MM.1S (cell line): ENCODE measurements at regions not wholly inside any gene's neighbourhood (a gene's known extent, or its start where the extent isn't known, plus 50 kb on each side); places are given as distances from the start of the nearest gene placed in this dataset.

Source experiments
- DNase-seq: peaks from one replicate; pipeline ENCODE4 v3.0.0-alpha.2; 2015
- H2AFZ ChIP-seq: fragments of 300-600 bp; sonication (generic); 2 replicates; pipeline ENCODE4 v1.6.0; 2016; ENCODE audit warnings: antibody characterized with exemption, low read length
- H3F3A ChIP-seq: fragments of 300-600 bp; sonication (generic); 2 replicates; pipeline ENCODE4 v1.6.1; 2016; ENCODE audit warnings: mild to moderate bottlenecking, antibody characterized with exemption, low read length, moderate library complexity, mixed read lengths; ENCODE audit not compliant: insufficient read depth
- H3K27ac ChIP-seq: fragments of 300-600 bp; sonication (generic); 2 replicates; pipeline ENCODE4 v1.5.1; 2016; ENCODE audit warnings: mild to moderate bottlenecking, low read length
- H3K27me3 ChIP-seq: fragments of 300-600 bp; sonication (generic); replicated peaks from 2 replicates; pipeline ENCODE4 v1.6.0; 2016; ENCODE audit warnings: low read length; ENCODE audit not compliant: insufficient read depth
- H3K36me3 ChIP-seq: fragments of 300-600 bp; sonication (generic); replicated peaks from 2 replicates; pipeline ENCODE4 v1.6.1; 2016; ENCODE audit warnings: mild to moderate bottlenecking, low read length, mixed read lengths; ENCODE audit not compliant: insufficient read depth
- H3K4me1 ChIP-seq: fragments of 300-600 bp; sonication (generic); 2 replicates; pipeline ENCODE4 v1.6.1; 2016; ENCODE audit warnings: low read length, mixed read lengths
- H3K4me2 ChIP-seq: fragments of 300-600 bp; sonication (generic); 2 replicates; pipeline ENCODE4 v1.6.0; 2016; ENCODE audit warnings: low read depth, low read length
- H3K4me3 ChIP-seq: fragments of 300-600 bp; sonication (generic); 2 replicates; pipeline ENCODE4 v1.5.1; 2016; ENCODE audit warnings: low read length, mixed read lengths
- H3K79me2 ChIP-seq: fragments of 300-600 bp; sonication (generic); 2 replicates; pipeline ENCODE4 v1.6.1; 2016; ENCODE audit warnings: mixed run types, low read length, mixed read lengths
- H3K9ac ChIP-seq: fragments of 300-600 bp; sonication (generic); 2 replicates; pipeline ENCODE4 v1.6.1; 2016; ENCODE audit warnings: low read length, mixed read lengths
- H3K9me2 ChIP-seq: fragments of 300-600 bp; sonication (generic); replicated peaks from 2 replicates; pipeline ENCODE4 v1.6.1; 2016; ENCODE audit warnings: mild to moderate bottlenecking, low read length, mixed read lengths; ENCODE audit not compliant: insufficient read depth
- H3K9me3 ChIP-seq: fragments of 300-600 bp; sonication (generic); replicated peaks from 2 replicates; pipeline ENCODE4 v1.6.1; 2016; ENCODE audit warnings: mild to moderate bottlenecking, low read length, mixed read lengths; ENCODE audit not compliant: insufficient read depth
- H4K20me1 ChIP-seq: fragments of 300-600 bp; sonication (generic); 2 replicates; pipeline ENCODE4 v1.6.1; 2016; ENCODE audit warnings: mild to moderate bottlenecking, low read length, moderate library complexity, mixed read lengths; ENCODE audit not compliant: insufficient read depth
- CTCF ChIP-seq: fragments of 300-600 bp; sonication (generic); IDR thresholded peaks from 2 replicates; pipeline ENCODE4 v1.5.1; 2016; ENCODE audit warnings: antibody characterized with exemption, low read length, mixed read lengths
- EZH2 ChIP-seq: fragments of 300-600 bp; sonication (generic); optimal IDR thresholded peaks from 2 replicates; pipeline ENCODE3; 2017; ENCODE audit warnings: low read depth, mild to moderate bottlenecking, antibody characterized with exemption, low read length, mixed read lengths
- EZH2phosphoT487 ChIP-seq: fragments of 300-600 bp; sonication (generic); IDR thresholded peaks from 2 replicates; pipeline ENCODE4 v1.6.1; 2018; ENCODE audit warnings: antibody characterized with exemption, low read length

GRCh38 chr16:26692658-26693057 lies 374.1 kb upstream of the C16orf82 start:
- Histone ChIP-seq H3K9me2 (no peaks in the 10 kb centered on the region), H3K27ac (no peak overlapping the region), H3K9ac (no peak overlapping the region), H3K36me3 (no peaks in the 10 kb centered on the region), H3K4me2 (no peak overlapping the region), H3K4me3 (no peak overlapping the region), H3K9me3 (no peaks in the 10 kb centered on the region), H3K79me2 (no peaks in the 10 kb centered on the region), H3F3A (no peaks in the 10 kb centered on the region), H2AFZ (no peak overlapping the region), H3K4me1 (no peaks in the 10 kb centered on the region), H3K27me3 (no peaks in the 10 kb centered on the region), H4K20me1 (no peaks in the 10 kb centered on the region)
- no peak for TF ChIP-seq CTCF
- TF ChIP-seq EZH2phosphoT487: no peak
- TF ChIP-seq EZH2: no peak
- no peak for DNase-seq

- H3K27me3 ChIP-seq: no peaks in the 10 kb centered on the region
- no peak overlapping the region for H2AFZ ChIP-seq
- H3K9me3 ChIP-seq: no peaks in the 10 kb centered on the region
- no peak for TF ChIP-seq EZH2
- no peak for TF ChIP-seq EZH2phosphoT487
- no peak overlapping the region for H3K4me3 ChIP-seq
- no peak overlapping the region for H3K9ac ChIP-seq
- H3K4me2 ChIP-seq: no peak overlapping the region
- H3K36me3 ChIP-seq: no peaks in the 10 kb centered on the region
- H3K27ac ChIP-seq: no peak overlapping the region
- no peak for DNase-seq
- no peaks in the 10 kb centered on the region for H3K79me2 ChIP-seq
- H4K20me1 ChIP-seq: no peaks in the 10 kb centered on the region
- H3F3A ChIP-seq: no peaks in the 10 kb centered on the region
- H3K4me1 ChIP-seq: no peaks in the 10 kb centered on the region
- H3K9me2 ChIP-seq: no peaks in the 10 kb centered on the region
Measured at GRCh38 chr16:26697807-26698206, 368.9 kb upstream of the C16orf82 start.

GRCh38 chr16:26700250-26700649 lies 366.5 kb upstream of the C16orf82 start:
- no peak for DNase-seq
- Histone ChIP-seq H3K4me1 (no peaks in the 10 kb centered on the region), H3K36me3 (no peaks in the 10 kb centered on the region), H3K4me2 (no peak overlapping the region), H4K20me1 (no peaks in the 10 kb centered on the region), H3K9ac (no peak overlapping the region), H2AFZ (no peak overlapping the region), H3K4me3 (no peak overlapping the region), H3K27me3 (no peaks in the 10 kb centered on the region), H3K9me3 (no peaks in the 10 kb centered on the region), H3K27ac (no peak overlapping the region), H3K9me2 (no peaks in the 10 kb centered on the region), H3K79me2 (no peaks in the 10 kb centered on the region), H3F3A (no peaks in the 10 kb centered on the region)
- TF ChIP-seq EZH2phosphoT487 (no peak), EZH2 (no peak), CTCF (no peak)

GRCh38 chr16:26701243-26701886 lies 365.4 kb upstream of the C16orf82 start:
- H2AFZ ChIP-seq: no peak overlapping the region
- no peak for TF ChIP-seq CTCF
- TF ChIP-seq EZH2phosphoT487: no peak
- no peak for TF ChIP-seq EZH2
- H3F3A ChIP-seq: no peaks in the 10 kb centered on the region
- H3K9me2 ChIP-seq: no peaks in the 10 kb centered on the region
- no peaks in the 10 kb centered on the region for H4K20me1 ChIP-seq
- H3K27me3 ChIP-seq: no peaks in the 10 kb centered on the region
- H3K36me3 ChIP-seq: no peaks in the 10 kb centered on the region
- H3K4me3 ChIP-seq: no peak overlapping the region
- H3K79me2 ChIP-seq: no peaks in the 10 kb centered on the region
- H3K4me1 ChIP-seq: no peaks in the 10 kb centered on the region
- H3K27ac ChIP-seq: no peak overlapping the region
- peak; percentile 31 for DNase-seq
- no peak overlapping the region for H3K4me2 ChIP-seq
- H3K9ac ChIP-seq: no peak overlapping the region
- no peaks in the 10 kb centered on the region for H3K9me3 ChIP-seq
